Liver (tissue), 8 donors: ENCODE measurements at regions not wholly inside any gene's neighbourhood (a gene's known extent, or its start where the extent isn't known, plus 50 kb on each side); places are given as distances from the start of the nearest gene placed in this dataset.

Experiments used
- DNase-seq: peaks from one replicate; pipeline ENCODE4 v3.0.0-alpha.2; 2017; ENCODE audit warnings: low spot score
- H3K27ac ChIP-seq, 2 donors: one replicate each; pipeline ENCODE4 v1.7.0; 2013; ENCODE audit warnings: inconsistent platforms in 2 of 2, low read length in 2 of 2, control low read depth in 1 of 2, low read depth in 1 of 2, mild to moderate bottlenecking in 1 of 2
- H3K27me3 ChIP-seq, 4 donors: one replicate each; pipeline versions ENCODE4 v1.6.1 to v1.7.0; 2013; ENCODE audit warnings: low read length in 3 of 4, inconsistent platforms in 1 of 4, mild to moderate bottlenecking in 1 of 4, moderate library complexity in 1 of 4; ENCODE audit not compliant: control insufficient read depth in 4 of 4, insufficient read depth in 4 of 4
- H3K36me3 ChIP-seq, 4 donors: one replicate each; pipeline versions ENCODE4 v1.6.1 to v1.7.0; 2013; ENCODE audit warnings: low read length in 3 of 4, mild to moderate bottlenecking in 3 of 4, low read depth in 1 of 4, moderate library complexity in 1 of 4; ENCODE audit not compliant: control insufficient read depth in 4 of 4, insufficient read depth in 3 of 4
- H3K4me1 ChIP-seq, 4 donors: one replicate each; pipeline versions ENCODE4 v1.6.1 to v1.7.0; 2013; ENCODE audit warnings: low read length in 3 of 4, mild to moderate bottlenecking in 3 of 4, moderate library complexity in 1 of 4; ENCODE audit not compliant: control insufficient read depth in 4 of 4, insufficient read depth in 4 of 4
- H3K4me3 ChIP-seq, 3 donors: one replicate each; pipeline versions ENCODE4 v1.6.1 to v1.7.0; 2013; ENCODE audit warnings: low read length in 3 of 3, control low read depth in 1 of 3, low read depth in 1 of 3, mild to moderate bottlenecking in 1 of 3
- H3K9ac ChIP-seq, 2 donors: one replicate each; pipeline ENCODE4 v1.7.0; 2013; ENCODE audit warnings: low read length in 2 of 2, mild to moderate bottlenecking in 2 of 2, moderate library complexity in 2 of 2, control low read depth in 1 of 2, low read depth in 1 of 2
- H3K9me3 ChIP-seq, 4 donors: one replicate each; pipeline versions ENCODE4 v1.6.1 to v1.7.0; 2013; ENCODE audit warnings: low read length in 3 of 4; ENCODE audit not compliant: control insufficient read depth in 4 of 4
- ATF3 ChIP-seq: IDR thresholded peaks from 2 replicates; pipeline ENCODE4 v1.6.1; 2016; ENCODE audit warnings: antibody characterized with exemption
- CTCF ChIP-seq: fragments of 150-350 bp; IDR thresholded peaks from 2 replicates; pipeline ENCODE4 v1.5.1; 2017; ENCODE audit warnings: improper control_type of control experiment, low read depth, low read length; ENCODE audit not compliant: missing input control
- EGR1 ChIP-seq, 2 donors: IDR thresholded peaks; 2 replicates each; pipeline ENCODE4 v1.6.1; 2016 to 2018; ENCODE audit warnings: antibody characterized with exemption in 2 of 2, low read depth in 2 of 2
- FOXA1 ChIP-seq: IDR thresholded peaks from 2 replicates; pipeline ENCODE4 v1.6.1; 2016; ENCODE audit warnings: antibody characterized with exemption
- FOXA2 ChIP-seq: IDR thresholded peaks from 2 replicates; pipeline ENCODE4 v1.6.1; 2016; ENCODE audit warnings: antibody characterized with exemption
- HNF4A ChIP-seq, 2 donors: conservative IDR thresholded peaks; 2 replicates each; pipeline ENCODE4 v1.6.1; 2016; ENCODE audit warnings: antibody characterized with exemption in 2 of 2, mild to moderate bottlenecking in 2 of 2
- HNF4G ChIP-seq: IDR thresholded peaks from 2 replicates; pipeline ENCODE4 v1.6.1; 2016; ENCODE audit warnings: antibody characterized with exemption
- JUND ChIP-seq, 2 donors: IDR thresholded peaks; 2 replicates each; pipeline ENCODE4 v1.6.1; 2016; ENCODE audit warnings: antibody characterized with exemption in 2 of 2
- MAX ChIP-seq: IDR thresholded peaks from 2 replicates; pipeline ENCODE4 v1.6.1; 2016; ENCODE audit warnings: antibody characterized with exemption
- RAD21 ChIP-seq, 2 donors: IDR thresholded peaks; 2 replicates each; pipeline ENCODE4 v1.6.1; 2016; ENCODE audit warnings: antibody characterized with exemption in 2 of 2, mild to moderate bottlenecking in 2 of 2
- REST ChIP-seq: IDR thresholded peaks from 2 replicates; pipeline ENCODE4 v1.6.1; 2016; ENCODE audit warnings: antibody characterized with exemption, mild to moderate bottlenecking
- RXRA ChIP-seq, 2 donors: IDR thresholded peaks; 2 replicates each; pipeline ENCODE4 v1.6.1; 2017 to 2018; ENCODE audit warnings: antibody characterized with exemption in 2 of 2, mild to moderate bottlenecking in 1 of 2
- SP1 ChIP-seq: IDR thresholded peaks from 2 replicates; pipeline ENCODE4 v1.6.1; 2018; ENCODE audit warnings: antibody characterized with exemption, mild to moderate bottlenecking
- TAF1 ChIP-seq: conservative IDR thresholded peaks from 2 replicates; pipeline ENCODE4 v1.6.1; 2016; ENCODE audit warnings: antibody characterized with exemption, mild to moderate bottlenecking
- YY1 ChIP-seq: IDR thresholded peaks from 2 replicates; pipeline ENCODE4 v1.6.1; 2016; ENCODE audit warnings: antibody characterized with exemption, mild to moderate bottlenecking
- ZBTB33 ChIP-seq: IDR thresholded peaks from 2 replicates; pipeline ENCODE4 v1.6.1; 2016; ENCODE audit warnings: antibody characterized with exemption
- WGBS: extraction: QIAGEN DNeasy Blood & Tissue Kit; methylation state at CpG from one replicate; pipeline ENCODE4 v1.1.7; 2013; 5-methylcytosine and 5-hydroxymethylcytosine counted together
- donor health status: healthy.
- donor health status: healthy.
- donor health status: healthy.
- donor health status: healthy.
- donor health status: healthy.

- no peak overlapping the region for H3K4me3 ChIP-seq
- no peak overlapping the region for H3K9ac ChIP-seq
- H3K36me3 ChIP-seq: no peaks in the 10 kb centered on the region
- H3K4me1 ChIP-seq: peaks cover 4 to 15% (median 9%) of the 10 kb centered on the region in 4 donors
- no peaks in the 10 kb centered on the region for H3K9me3 ChIP-seq
- H3K27me3 ChIP-seq: no peaks in the 10 kb centered on the region
- DNase-seq: no peak
- 88% methylated on average over 2 of the region's 2 CpGs for WGBS
- TF ChIP-seq REST (no peak), RAD21 (IDR thresholded peaks at IDR 0.05) (no peak), MAX (no peak), EGR1 (IDR thresholded peaks at IDR 0.05; ENCODE audit: low read depth in 2 of 2) (no peak), JUND (IDR thresholded peaks at IDR 0.05) (no peak), ZBTB33 (no peak), YY1 (no peak), CTCF (no peak), HNF4G (no peak), FOXA2 (no peak), RXRA (IDR thresholded peaks at IDR 0.05) (no peak), ATF3 (no peak)
- H3K27ac ChIP-seq: no peak overlapping the region
Measured at GRCh38 chr2:220279372-220279771, 651.9 kb downstream of the SLC4A3 start.

- Histone ChIP-seq H3K27ac (no peak overlapping the region), H3K9ac (no peak overlapping the region), H3K27me3 (no peaks in the 10 kb centered on the region), H3K36me3 (no peaks in the 10 kb centered on the region), H3K4me3 (no peak overlapping the region), H3K4me1 (peaks cover 4 to 15% (median 9%) of the 10 kb centered on the region in 4 donors), H3K9me3 (no peaks in the 10 kb centered on the region)
- DNase-seq: no peak
- TF ChIP-seq FOXA2: no peak
- no peak for TF ChIP-seq HNF4G
- TF ChIP-seq HNF4A (conservative IDR thresholded peaks at IDR 0.05): no peak
- no peak for TF ChIP-seq TAF1
- no peak for TF ChIP-seq SP1
- no peak for TF ChIP-seq JUND (IDR thresholded peaks at IDR 0.05)
- no peak for TF ChIP-seq FOXA1
- TF ChIP-seq REST: no peak
- no peak for TF ChIP-seq RAD21 (IDR thresholded peaks at IDR 0.05)
- no peak for TF ChIP-seq CTCF
- TF ChIP-seq ZBTB33: no peak
Measured at GRCh38 chr2:220279840-220280239, 652.4 kb downstream of the SLC4A3 start.
